IMR-90 (cell line): ENCODE measurements at regions not wholly inside any gene's neighbourhood (a gene's known extent, or its start where the extent isn't known, plus 50 kb on each side); places are given as distances from the start of the nearest gene placed in this dataset.

ENCODE experiments used
- BHLHE40 ChIP-seq: fragments of 150-350 bp; IDR thresholded peaks from 2 replicates; pipeline ENCODE4 v1.6.1; 2016; ENCODE audit warnings: mild to moderate bottlenecking, low read depth, low read length
- CEBPB ChIP-seq: IDR thresholded peaks from 2 replicates; pipeline ENCODE4 v1.6.1; 2012; ENCODE audit warnings: low read depth, low read length, improper control_type of control experiment
- CHD1 ChIP-seq: IDR thresholded peaks from 2 replicates; pipeline ENCODE4 v1.6.1; 2012; ENCODE audit warnings: low read depth, low read length, improper control_type of control experiment
- CTCF ChIP-seq: conservative IDR thresholded peaks from 2 replicates; pipeline ENCODE4 v1.5.1; 2012; ENCODE audit warnings: mild to moderate bottlenecking, low read depth, low read length, improper control_type of control experiment
- MAFK ChIP-seq: IDR thresholded peaks from 2 replicates; pipeline ENCODE4 v1.6.1; 2012; ENCODE audit warnings: low read depth, low read length, improper control_type of control experiment
- MAZ ChIP-seq: IDR thresholded peaks from 2 replicates; pipeline ENCODE4 v1.6.1; 2012; ENCODE audit warnings: low read depth, mild to moderate bottlenecking, low read length, improper control_type of control experiment, moderate library complexity, borderline replicate concordance
- NFE2L2 ChIP-seq: fragments of 150-350 bp; IDR thresholded peaks from 2 replicates; pipeline ENCODE4 v1.6.1; 2016; ENCODE audit warnings: low read depth, mild to moderate bottlenecking, low read length
- POLR2A ChIP-seq: IDR thresholded peaks from 2 replicates; pipeline ENCODE4 v1.6.1; 2012; ENCODE audit warnings: mild to moderate bottlenecking, low read depth, low read length
- RAD21 ChIP-seq: IDR thresholded peaks from 2 replicates; pipeline ENCODE4 v1.6.1; 2012; ENCODE audit warnings: low read length, improper control_type of control experiment
- RCOR1 ChIP-seq: IDR thresholded peaks from 2 replicates; pipeline ENCODE4 v1.6.1; 2012; ENCODE audit warnings: mild to moderate bottlenecking, low read length, improper control_type of control experiment; ENCODE audit not compliant: insufficient replicate concordance
- RFX5 ChIP-seq: IDR thresholded peaks from 2 replicates; pipeline ENCODE4 v1.8.0; 2012; ENCODE audit warnings: low read depth, mild to moderate bottlenecking, low read length, moderate library complexity
- SMC3 ChIP-seq: fragments of 150-350 bp; IDR thresholded peaks from 2 replicates; pipeline ENCODE4 v1.6.1; 2016; ENCODE audit warnings: low read depth, mild to moderate bottlenecking, antibody characterized with exemption, low read length, moderate library complexity
- TF ChIP-seq, protein P1 (sequence below): fragments of 150-350 bp; IDR thresholded peaks from 2 replicates; pipeline ENCODE4 v1.6.1; 2017; ENCODE audit warnings: mild to moderate bottlenecking, antibody characterized with exemption, low read length, low read depth

DNA sequence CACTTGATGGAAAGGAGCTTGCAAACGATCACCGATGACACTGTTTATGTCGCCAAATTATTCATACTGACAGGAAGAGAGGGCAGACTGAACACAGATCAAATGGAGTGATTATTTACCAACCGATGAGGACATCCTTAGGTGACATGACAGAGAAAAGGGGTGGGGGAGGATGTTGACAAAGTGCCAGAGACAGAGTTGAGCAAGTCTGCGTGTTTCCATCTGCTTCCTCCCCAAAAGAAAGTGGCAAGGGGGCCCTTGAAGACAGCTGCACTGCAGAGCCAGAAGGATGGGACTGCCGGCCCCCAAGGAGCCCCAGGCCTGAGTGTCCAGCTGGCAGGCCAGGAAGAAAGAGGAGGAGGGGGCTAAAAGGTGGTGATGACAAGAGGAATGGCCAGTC, 191.0 kb upstream of the RPL38 start:
- TF ChIP-seq CTCF, result no peak
- no peak for TF ChIP-seq BHLHE40
- TF ChIP-seq CEBPB, result no peak
- TF ChIP-seq NFE2L2, result no peak
- no peak for TF ChIP-seq RAD21
- no peak for TF ChIP-seq POLR2A
- no peak for TF ChIP-seq RCOR1
- no peak for TF ChIP-seq RFX5
- no peak for TF ChIP-seq MAFK
- no peak for TF ChIP-seq SMC3
- TF ChIP-seq, protein P1, sequence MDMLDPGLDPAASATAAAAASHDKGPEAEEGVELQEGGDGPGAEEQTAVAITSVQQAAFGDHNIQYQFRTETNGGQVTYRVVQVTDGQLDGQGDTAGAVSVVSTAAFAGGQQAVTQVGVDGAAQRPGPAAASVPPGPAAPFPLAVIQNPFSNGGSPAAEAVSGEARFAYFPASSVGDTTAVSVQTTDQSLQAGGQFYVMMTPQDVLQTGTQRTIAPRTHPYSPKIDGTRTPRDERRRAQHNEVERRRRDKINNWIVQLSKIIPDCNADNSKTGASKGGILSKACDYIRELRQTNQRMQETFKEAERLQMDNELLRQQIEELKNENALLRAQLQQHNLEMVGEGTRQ, result no peak
- TF ChIP-seq MAZ, result no peak
- TF ChIP-seq CHD1, result no peak
